Left lung (tissue), 4 donors: ENCODE measurements at regions not wholly inside any gene's neighbourhood (a gene's known extent, or its start where the extent isn't known, plus 50 kb on each side); places are given as distances from the start of the nearest gene placed in this dataset.

Experiments
- ATAC-seq: fragments of 200-7000 bp; cut with Tn5 transposase; one replicate; pipeline ENCODE4 v1.9.1; 2020; ENCODE audit warnings: moderate library complexity
- DNase-seq, 4 donors: peaks; one replicate each; pipeline ENCODE4 v3.0.0-alpha.2; 2013 to 2020
- H3K27ac ChIP-seq, 2 donors: fragments of 200-600 bp; sonication (generic) in 1 of 2; one replicate each; pipeline versions ENCODE4 v1.5.0 to v1.8.0; 2020 to 2021
- H3K27me3 ChIP-seq, 2 donors: fragments of 200-600 bp; sonication (generic) in 1 of 2; one replicate each; pipeline versions ENCODE4 v1.5.0 to v1.8.0; 2020 to 2021
- H3K36me3 ChIP-seq, 2 donors: fragments of 200-600 bp; sonication (generic) in 1 of 2; one replicate each; pipeline versions ENCODE4 v1.5.0 to v1.8.0; 2020 to 2021
- H3K4me1 ChIP-seq, 2 donors: fragments of 200-600 bp; one replicate each; pipeline ENCODE4 v1.8.0; 2021
- H3K4me3 ChIP-seq, 2 donors: fragments of 200-600 bp; sonication (generic) in 1 of 2; one replicate each; pipeline versions ENCODE4 v1.5.0 to v1.8.0; 2020 to 2021; ENCODE audit warnings: mild to moderate bottlenecking in 1 of 2
- H3K9me3 ChIP-seq, 2 donors: fragments of 200-600 bp; sonication (generic) in 1 of 2; one replicate each; pipeline versions ENCODE4 v1.5.0 to v1.8.0; 2020 to 2021
- CTCF ChIP-seq, 2 donors: fragments of 200-600 bp; sonication (generic) in 1 of 2; IDR thresholded peaks; one replicate each; pipeline versions ENCODE4 v1.5.0 to v1.8.0; 2021; ENCODE audit warnings: antibody characterized with exemption in 2 of 2
- intact Hi-C, 2 donors: fragments of 100-400 bp; cut with DNase I; formaldehyde crosslinking; loops; one replicate each; pipeline versions ENCODE4 v1.11.2 to v1.14.2; 2022
- donor health status: DM: no; HTN: yes; CAD: no.
- donor health status: DM: no; HTN: no; CAD: no.

GRCh38 chr1:81314513-81315233 is 486.1 kb upstream of the ADGRL2 start:
- Histone ChIP-seq H3K27ac (no peak overlapping the region), H3K4me3 (no peak overlapping the region), H3K9me3 (no peaks in the 10 kb centered on the region), H3K27me3 (no peaks in the 10 kb centered on the region), H3K4me1 (no peaks in the 10 kb centered on the region), H3K36me3 (no peaks in the 10 kb centered on the region)
- ATAC-seq (no peak), DNase-seq (peak in 1 of 4 donors; percentile 47)
- TF ChIP-seq CTCF (IDR thresholded peaks at IDR 0.05): no peak
- intact Hi-C loops: no loop called here

- Histone ChIP-seq H3K4me1 (no peaks in the 10 kb centered on the region), H3K36me3 (no peaks in the 10 kb centered on the region), H3K27me3 (no peaks in the 10 kb centered on the region), H3K9me3 (no peaks in the 10 kb centered on the region), H3K4me3 (no peak overlapping the region), H3K27ac (no peak overlapping the region)
- intact Hi-C loops: no loop called here
- DNase-seq (no peak), ATAC-seq (no peak)
- TF ChIP-seq CTCF (IDR thresholded peaks at IDR 0.05): no peak
These were observed 487.4 kb upstream of the ADGRL2 start for GRCh38 chr1:81313289-81313688.

GRCh38 chr1:81312272-81312754 is 488.4 kb upstream of the ADGRL2 start:
- Histone ChIP-seq H3K27ac (peak overlapping the region in 1 of 2 donors; percentile 30), H3K4me3 (no peak overlapping the region)
- ATAC-seq: no peak

GRCh38 chr1:81310250-81310649 is 490.5 kb upstream of the ADGRL2 start:
- H3K4me3 ChIP-seq: no peak overlapping the region
- intact Hi-C loops: no loop called here
- no peaks in the 10 kb centered on the region for H3K36me3 ChIP-seq
- H3K27ac ChIP-seq: no peak overlapping the region
- H3K4me1 ChIP-seq: no peaks in the 10 kb centered on the region
- H3K27me3 ChIP-seq: no peaks in the 10 kb centered on the region
- no peak for TF ChIP-seq CTCF (IDR thresholded peaks at IDR 0.05)
- ATAC-seq (no peak), DNase-seq (no peak)
- H3K9me3 ChIP-seq: no peaks in the 10 kb centered on the region

More at GRCh38 chr1:81312272-81312754, 488.4 kb upstream of the ADGRL2 start:
- intact Hi-C loops: no loop called here
- no peak for DNase-seq
- Histone ChIP-seq H3K36me3 (no peaks in the 10 kb centered on the region), H3K4me1 (no peaks in the 10 kb centered on the region), H3K9me3 (no peaks in the 10 kb centered on the region), H3K27me3 (no peaks in the 10 kb centered on the region)
- no peak for TF ChIP-seq CTCF (IDR thresholded peaks at IDR 0.05)

- intact Hi-C loops: no loop called here
- Histone ChIP-seq H3K27ac (peak overlapping the region in 1 of 2 donors; percentile 31), H3K27me3 (no peaks in the 10 kb centered on the region), H3K4me3 (peak overlapping the region in 1 of 2 donors; percentile 0), H3K4me1 (no peaks in the 10 kb centered on the region), H3K36me3 (no peaks in the 10 kb centered on the region), H3K9me3 (no peaks in the 10 kb centered on the region)
- no peak for TF ChIP-seq CTCF (IDR thresholded peaks at IDR 0.05)
- ATAC-seq (no peak), DNase-seq (no peak)
These were observed 492.5 kb upstream of the ADGRL2 start for GRCh38 chr1:81308191-81308590.
